ENCODE measurements at regions not wholly inside any gene's neighbourhood (a gene's known extent, or its start where the extent isn't known, plus 50 kb on each side); places are given as distances from the start of the nearest gene placed in this dataset.

GRCh38 chr3:124282751-124283651 is 291.1 kb upstream of the ROPN1 start:
- DNase-seq (ENCODE audit: low spot score), result no peak
- in situ Hi-C loops (cut with MboI; ENCODE audit: low sequenced_read_pairs, unreplicated experiment), result no loop called here
- no peak for TF ChIP-seq CTCF (IDR thresholded peaks at IDR 0.05; ENCODE audit: borderline replicate concordance, control extremely low read depth, extremely low read depth, insufficient read depth, missing control alignments)

DNA sequence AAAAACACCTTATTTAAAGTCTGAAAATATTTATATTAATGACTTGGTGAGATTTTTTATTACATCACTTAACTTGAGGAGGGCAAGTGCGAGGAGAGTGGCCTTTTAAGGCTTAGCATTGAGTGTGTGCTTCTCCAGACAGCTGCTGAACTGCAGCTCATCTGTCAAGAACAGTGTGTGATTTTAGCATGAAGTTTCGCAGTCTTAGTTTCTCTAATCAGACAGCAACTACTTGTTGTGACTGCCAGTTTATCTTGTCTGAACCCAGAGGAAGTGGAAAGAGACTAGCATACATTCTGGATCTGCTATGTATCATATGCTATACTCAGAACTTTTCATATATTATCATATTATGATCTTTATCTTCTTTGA is 291.7 kb upstream of the ROPN1 start:
- in situ Hi-C loops (cut with MboI; ENCODE audit: low sequenced_read_pairs, unreplicated experiment), result no loop called here
- no peak for TF ChIP-seq CTCF (IDR thresholded peaks at IDR 0.05; ENCODE audit: borderline replicate concordance, control extremely low read depth, extremely low read depth, insufficient read depth, missing control alignments)
- DNase-seq (ENCODE audit: low spot score), result no peak

DNA sequence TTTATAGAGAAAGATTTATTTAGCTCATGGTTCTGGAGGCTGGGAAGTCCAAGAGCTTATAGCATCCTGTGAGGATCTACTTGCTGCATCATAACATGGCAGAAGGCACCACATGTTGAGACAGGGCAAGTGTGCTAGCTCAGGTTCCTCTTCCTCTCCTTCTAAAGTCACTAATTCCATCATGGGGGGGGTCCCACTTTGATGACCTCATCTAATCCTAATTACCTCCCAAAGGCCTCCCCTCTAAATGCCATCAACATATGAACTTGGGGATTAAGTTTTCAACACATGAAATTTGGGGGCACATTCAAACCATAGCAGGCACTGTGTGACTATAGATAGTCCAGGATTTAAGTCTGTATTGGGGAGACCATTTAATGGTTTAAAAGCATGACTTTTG is 297.1 kb upstream of the ROPN1 start:
- DNase-seq (ENCODE audit: low spot score), result no peak
- no peak for TF ChIP-seq CTCF (IDR thresholded peaks at IDR 0.05; ENCODE audit: borderline replicate concordance, control extremely low read depth, extremely low read depth, insufficient read depth, missing control alignments)
- in situ Hi-C loops (cut with MboI; ENCODE audit: low sequenced_read_pairs, unreplicated experiment), result no loop called here

- in situ Hi-C loops (cut with MboI; ENCODE audit: low sequenced_read_pairs, unreplicated experiment), result no loop called here
- no peak for TF ChIP-seq CTCF (IDR thresholded peaks at IDR 0.05; ENCODE audit: borderline replicate concordance, control extremely low read depth, extremely low read depth, insufficient read depth, missing control alignments)
- no peak for DNase-seq (ENCODE audit: low spot score)
Observed at GRCh38 chr3:124291008-124291407, 299.1 kb upstream of the ROPN1 start.

GRCh38 chr3:124292329-124292728 is 300.4 kb upstream of the ROPN1 start:
- no peak for DNase-seq (ENCODE audit: low spot score)
- in situ Hi-C loops (cut with MboI; ENCODE audit: low sequenced_read_pairs, unreplicated experiment), result no loop called here
- no peak for TF ChIP-seq CTCF (IDR thresholded peaks at IDR 0.05; ENCODE audit: borderline replicate concordance, control extremely low read depth, extremely low read depth, insufficient read depth, missing control alignments)

DNA sequence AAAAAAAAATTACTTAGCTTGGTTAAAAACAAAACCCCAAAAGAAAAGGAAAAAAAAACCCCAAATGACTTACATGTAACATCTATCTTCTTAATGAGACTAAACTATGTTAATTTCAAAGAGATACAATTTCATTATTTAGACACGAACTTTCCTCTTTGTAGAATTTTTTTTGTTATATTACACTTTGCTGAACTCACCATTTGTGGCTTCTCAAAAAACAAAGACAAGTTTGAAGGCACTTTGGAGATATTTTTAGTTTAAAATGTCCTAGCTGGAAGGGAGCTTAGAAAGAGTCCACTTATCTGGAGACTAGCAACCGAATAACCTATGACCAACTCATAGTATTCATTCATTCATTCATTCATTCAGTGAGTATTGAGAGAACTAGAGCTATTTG is 301.7 kb upstream of the ROPN1 start:
- DNase-seq (ENCODE audit: low spot score), result no peak
- in situ Hi-C loops (cut with MboI; ENCODE audit: low sequenced_read_pairs, unreplicated experiment), result no loop called here
- no peak for TF ChIP-seq CTCF (IDR thresholded peaks at IDR 0.05; ENCODE audit: borderline replicate concordance, control extremely low read depth, extremely low read depth, insufficient read depth, missing control alignments)

Measured in GM13976 (cell line).